GM19468 (cell line): ENCODE measurements at regions not wholly inside any gene's neighbourhood (a gene's known extent, or its start where the extent isn't known, plus 50 kb on each side); places are given as distances from the start of the nearest gene placed in this dataset.

Experiments used
- ATAC-seq: cut with Tn5 transposase; IDR thresholded peaks from one replicate; pipeline ENCODE4 v1.9.1; 2021; ENCODE audit warnings: mild to moderate bottlenecking, moderate library complexity, moderate number of reproducible peaks; ENCODE audit not compliant: unreplicated experiment; ENCODE audit errors: extremely low read depth

DNA sequence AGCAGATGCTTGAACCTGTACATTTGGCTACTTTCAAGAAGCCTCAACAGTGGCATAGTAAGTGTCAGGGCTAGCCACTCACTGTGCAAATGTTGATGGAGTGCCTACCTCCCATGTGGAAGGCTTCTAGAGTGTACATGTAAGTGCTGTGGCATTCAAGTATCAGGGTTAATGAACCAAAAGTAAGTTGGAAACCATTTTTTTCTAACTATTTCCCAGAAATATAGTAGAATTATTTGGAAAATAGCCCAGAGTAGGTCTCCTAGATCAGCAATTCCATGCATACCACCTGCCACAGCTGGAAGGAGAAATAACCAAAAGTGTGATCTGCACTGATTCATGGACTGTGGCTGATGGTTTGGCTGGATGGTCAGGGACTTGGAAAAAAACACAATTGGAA is 53.3 kb downstream of the FOXD1 start:
- ATAC-seq = no peak

DNA sequence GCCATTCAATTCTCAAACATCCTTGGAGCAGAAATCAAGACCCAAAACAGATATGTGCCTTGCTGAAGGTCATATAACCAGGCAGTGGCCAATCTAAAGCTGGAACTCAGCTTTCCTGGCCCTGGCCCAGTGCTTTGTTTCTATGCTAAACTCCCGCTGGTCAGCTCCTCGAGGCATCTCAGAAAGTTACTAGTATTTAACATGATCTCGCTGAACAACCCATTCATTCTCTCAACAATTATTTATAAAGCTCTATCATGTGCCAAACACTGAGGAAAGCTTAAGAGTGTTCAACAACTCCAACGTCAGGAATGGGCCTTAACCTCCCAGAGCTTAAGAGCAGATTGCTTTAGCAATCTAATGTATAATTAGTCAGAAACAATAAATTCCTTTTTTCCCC is 54.0 kb downstream of the FOXD1 start:
- ATAC-seq = no peak

DNA sequence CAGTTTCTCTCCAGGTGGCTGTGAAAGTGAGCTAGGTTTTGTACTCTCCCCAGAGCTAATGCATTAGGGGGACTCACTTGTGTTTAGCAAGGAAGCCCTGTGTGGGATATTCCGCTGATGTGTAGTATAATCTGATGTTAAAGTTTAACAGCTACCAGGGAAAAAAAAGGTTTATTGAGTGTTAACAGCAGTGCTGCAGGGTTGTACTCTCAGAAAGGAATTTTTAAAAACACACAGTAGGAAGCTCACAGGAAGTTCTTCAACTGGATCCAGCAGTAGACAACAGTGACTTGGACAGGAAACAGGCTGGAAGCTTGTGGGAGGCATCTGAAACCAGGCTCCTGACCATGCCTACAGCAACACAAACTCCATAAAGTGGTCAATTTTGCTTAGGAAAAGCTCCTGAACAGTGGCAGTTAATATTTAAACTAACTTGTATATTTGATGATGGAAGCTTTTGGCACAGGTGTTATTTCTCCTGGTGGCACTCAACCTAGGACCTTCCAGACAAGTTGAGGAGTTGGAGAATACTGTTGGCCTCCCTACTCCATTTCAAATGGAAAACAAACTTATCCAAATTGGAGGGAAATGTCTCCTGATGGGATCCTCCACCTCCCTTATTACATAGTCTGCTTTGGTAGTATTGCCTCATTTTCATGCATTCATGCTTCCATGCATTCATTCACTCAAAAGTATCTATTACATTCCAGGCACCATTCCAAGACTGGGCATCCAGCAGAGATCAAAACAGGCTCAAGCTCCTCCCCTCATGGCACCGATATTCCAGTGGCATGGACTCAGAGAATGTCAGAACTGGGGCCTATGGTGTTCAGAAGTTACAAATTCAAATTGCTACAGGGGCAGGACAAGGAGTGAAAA is 54.7 kb downstream of the FOXD1 start:
- no peak for ATAC-seq

DNA sequence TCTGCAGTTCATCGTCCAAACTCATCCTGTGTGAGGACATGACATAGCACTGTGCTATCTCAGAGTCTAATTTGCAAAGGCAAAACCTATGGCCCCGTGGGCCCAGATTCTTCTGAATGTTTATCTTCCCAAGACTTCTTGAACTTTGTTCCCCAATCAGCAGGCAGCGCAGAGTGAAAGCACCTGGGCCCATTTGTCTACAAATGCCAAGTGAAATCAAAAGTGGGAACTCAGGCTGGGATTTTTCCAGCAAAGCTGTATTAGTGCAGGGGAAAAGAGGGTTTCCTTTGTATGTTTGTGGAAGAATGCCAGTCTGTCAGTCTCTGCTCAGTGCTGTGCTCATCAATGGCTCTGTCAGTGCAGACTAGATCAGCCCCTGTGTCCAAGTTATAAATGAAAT is 55.8 kb downstream of the FOXD1 start:
- no peak for ATAC-seq

DNA sequence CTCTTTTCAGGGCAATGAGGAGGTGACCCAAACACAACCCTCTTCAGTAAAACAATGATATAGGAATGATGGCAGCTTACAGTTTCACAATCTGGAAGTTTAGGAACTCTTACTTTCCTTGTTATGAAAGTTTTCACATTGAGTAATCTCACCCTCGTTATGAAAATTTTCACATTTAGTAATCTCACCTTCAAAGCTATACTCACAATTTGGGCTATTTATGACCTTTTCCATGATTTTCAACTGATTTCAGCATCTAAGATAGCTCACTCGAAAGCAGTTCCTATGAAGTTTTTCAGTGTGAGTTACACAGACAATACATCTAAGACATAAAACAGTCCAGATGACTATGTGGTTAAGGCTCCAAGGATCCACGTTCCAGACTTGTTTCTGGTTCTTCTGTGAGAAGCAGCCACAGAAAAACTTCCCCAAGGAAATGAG is 57.1 kb downstream of the FOXD1 start:
- ATAC-seq = no peak

DNA sequence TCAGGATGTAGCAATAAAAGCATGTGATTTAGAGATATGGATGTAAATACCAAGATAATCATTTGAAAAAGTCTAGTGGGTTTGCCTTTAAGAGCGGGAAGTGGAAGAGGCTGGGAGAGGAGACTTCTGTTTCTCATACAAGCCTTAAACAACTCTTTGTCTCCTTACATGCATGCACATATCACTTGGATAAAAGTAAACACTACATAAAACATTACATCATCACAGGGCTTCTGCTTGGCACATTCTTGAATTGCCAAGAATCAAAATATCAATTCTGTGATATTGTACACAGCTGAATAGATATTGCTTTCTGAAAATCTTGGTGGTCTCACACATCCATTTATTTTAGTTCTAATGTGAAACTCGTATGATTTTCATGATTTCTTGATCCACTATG is 57.6 kb downstream of the FOXD1 start:
- ATAC-seq = no peak

DNA sequence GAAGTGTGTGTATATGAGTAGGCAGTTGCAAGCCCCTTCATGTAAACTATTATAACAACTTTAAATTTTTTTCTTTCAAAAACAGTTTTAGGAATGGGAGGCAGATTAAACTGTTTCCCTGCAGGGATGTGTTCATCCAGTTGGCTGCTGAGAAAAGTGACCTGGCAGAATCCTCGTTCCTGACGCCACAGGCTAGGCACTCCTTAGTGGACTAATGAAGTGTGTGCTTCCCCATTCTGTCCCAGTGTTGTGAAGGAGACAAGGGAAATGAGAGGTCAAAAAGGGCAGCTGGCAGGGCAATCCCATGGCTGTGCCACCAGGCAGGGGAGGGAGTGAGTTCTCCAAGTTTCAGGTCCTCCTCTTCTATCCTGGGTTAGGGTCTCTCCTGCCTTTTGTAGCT is 59.8 kb downstream of the FOXD1 start:
- ATAC-seq = no peak

DNA sequence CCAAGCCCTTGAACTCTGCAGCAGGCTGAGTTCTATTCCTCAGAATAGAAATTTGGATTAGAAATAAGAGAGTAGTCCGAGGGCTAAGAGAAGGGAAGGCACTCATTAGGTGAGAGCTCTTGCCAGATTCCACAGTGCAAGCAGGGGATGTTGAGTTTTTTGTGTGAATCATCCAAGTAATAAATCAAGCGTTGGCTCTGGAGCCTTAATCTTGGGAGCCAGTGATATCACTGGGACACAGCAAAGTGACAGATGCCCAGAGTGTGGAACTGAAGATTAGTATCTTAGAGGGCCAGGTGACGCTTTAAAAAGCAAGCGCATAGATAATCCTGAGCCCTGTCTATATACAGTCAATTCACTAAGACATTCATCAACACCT is 60.3 kb downstream of the FOXD1 start:
- no peak for ATAC-seq

DNA sequence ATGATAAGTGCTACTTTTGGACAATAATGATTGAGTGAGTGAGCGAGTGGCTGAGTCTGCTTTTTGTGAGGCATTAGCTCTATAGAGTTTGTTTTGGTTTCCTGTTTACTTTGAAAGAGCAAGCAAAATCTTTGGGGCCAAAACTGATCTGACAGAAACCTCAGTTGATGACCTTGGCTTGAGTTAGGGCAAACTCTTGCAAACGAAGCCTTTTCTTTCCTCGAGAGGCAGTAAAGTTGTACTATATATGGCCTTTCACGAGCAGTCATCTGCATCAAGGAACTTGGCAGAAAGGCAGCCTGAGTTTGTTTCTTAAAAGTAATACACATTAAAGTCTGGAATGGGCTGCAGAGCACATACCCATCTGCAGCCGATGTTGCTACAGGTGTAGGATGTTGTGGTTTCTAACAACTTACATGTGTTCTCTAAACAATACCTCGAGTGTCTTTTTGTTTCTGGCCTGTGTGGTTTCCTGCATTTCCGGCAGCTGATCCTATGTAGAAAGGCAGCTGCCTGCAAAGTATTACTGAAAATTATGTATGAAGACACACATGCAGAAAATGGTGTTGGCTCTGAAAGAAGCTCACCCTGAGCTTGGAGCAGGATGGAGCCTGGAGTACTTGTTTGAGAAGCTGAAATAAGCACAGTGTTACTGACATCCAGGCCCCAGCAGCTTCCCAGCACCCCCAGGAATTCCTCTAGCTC is 60.8 kb downstream of the FOXD1 start:
- peak; percentile 70 for ATAC-seq

DNA sequence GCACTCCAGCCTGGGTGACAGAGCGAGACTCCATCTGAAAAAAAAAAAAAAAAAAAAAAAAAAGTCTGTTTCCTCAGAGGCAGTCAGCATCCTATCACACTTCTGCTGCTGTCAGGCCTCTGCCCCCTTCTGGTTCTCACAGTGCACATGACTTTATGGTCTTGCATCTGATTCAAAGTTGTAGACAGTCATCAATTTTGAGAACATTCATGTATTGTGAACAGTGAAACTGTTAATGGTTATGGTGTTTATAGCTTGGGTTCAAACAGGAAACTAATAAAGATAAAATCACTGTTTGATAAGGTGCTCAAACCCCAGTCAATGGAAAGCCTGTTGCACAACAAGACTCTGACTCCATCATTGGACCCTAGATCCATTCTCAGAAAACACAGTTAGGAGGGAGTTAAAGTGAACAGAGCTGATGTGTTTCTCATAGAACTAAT is 61.4 kb downstream of the FOXD1 start:
- no peak for ATAC-seq

DNA sequence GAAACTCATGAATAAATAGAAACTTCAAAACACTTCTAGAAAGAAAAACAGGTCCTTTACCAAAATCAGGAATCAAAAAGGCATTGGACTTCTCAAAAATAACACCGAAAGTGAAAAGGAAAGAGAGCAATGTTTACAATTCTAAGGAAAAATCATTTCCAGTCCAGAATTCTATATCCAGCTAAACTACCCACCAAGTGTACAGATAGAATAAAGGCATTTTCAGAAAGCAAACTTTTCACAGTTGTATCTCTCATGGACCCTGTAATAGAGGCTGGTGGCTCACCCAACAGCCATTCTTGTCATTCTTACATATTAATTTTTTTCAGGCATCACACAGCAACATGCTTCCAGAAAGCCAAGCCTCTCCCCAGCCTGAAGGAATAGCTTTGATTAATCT is 63.7 kb downstream of the FOXD1 start:
- ATAC-seq = no peak

DNA sequence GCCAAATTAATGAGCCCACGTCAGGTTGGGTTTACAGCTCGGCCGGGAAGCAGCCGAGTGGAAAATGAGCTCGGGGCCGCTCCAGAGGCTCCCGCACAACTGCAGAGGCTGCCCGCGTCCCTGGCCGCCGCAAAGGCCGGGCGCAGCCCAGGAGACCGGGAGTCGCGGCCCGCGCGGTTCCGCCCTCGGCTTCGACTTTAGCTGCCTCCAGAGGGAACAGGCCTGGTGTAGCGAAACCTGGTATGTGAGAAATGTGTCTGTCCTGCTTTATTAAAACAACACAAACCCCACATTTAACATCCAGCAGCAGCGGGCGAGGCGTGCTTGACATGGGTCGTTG is 66.2 kb downstream of the FOXD1 start:
- no peak for ATAC-seq

DNA sequence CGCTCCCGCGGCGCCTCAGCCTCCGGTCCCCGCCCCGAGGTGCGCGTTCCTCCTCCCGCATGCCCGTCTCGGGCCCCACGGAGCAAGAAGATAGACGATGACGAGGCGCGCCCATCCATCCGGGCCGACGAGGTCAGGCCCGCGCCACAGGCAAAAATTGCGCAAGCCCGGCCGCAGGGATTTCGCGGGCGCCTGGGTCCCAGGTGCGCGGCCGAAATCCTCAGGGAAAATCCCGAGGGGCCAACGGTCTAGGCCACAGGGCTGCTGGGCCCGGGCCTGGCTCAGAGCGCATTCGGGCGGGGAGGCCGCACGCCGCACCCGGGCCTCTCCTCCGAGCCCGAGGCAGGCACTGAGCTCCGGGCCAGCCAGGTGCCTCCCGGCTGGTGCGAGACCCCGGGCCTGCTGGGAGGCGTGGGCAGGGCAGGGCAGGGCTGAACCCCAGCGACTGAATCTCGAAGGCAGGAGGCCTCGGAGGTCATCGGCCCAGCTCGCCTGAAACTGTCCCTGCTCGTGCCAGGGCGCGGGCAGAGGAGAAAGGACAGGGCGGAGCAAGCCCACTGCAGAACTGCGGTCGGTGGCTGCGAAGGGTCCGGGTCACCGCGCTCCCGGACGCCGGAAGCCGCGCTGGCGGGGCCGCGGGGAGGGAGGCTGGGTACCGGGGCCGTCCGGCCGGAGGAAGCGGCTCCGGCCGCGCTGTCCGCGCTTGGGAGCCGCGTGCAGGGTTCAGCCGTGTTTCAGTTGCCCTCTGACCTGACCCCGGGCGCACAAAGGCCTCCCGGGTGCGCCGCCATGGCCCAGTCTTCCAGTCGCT is 66.8 kb downstream of the FOXD1 start:
- ATAC-seq = no peak

DNA sequence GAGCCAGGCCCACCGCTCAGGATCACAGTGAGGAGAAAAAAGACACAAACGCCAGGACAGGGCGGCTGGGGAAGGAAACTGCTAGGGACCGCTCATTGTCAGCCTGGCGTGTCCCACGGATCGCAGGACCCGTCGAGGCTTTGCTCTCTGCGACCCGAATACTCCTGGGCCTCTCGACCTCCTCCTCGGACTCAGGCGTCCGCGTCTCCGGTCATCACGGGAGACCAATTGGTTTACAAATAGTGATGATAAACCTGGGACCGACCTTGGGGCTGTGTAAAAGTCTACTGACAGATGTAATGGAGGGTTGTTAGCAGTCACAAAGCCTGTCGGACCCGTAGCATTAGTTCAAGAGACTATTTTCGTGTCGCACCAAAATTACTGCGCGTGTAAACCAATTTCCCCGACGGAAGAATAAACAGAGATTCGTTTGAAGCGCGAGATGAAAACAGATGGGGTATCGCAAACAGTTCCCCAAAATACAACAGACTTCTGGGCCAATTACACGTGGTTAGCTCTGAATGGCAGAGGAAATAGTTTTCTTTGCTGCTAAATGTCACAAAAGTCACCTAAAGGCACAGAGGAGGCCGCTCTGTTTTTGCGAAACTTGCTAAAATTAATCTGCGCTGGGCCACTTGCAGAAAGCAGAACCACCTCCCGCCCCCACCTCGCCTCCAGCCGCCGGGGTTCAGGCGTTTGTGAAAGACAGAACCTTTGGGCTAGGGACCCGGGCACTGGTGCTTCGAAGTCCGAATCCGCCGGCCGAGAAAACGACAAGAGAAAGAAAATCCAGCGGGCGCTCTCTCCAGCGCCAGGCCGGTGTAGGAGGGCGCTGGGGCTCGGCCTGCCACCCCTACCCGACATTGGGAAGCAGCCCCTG is 67.6 kb downstream of the FOXD1 start:
- ATAC-seq = no peak

DNA sequence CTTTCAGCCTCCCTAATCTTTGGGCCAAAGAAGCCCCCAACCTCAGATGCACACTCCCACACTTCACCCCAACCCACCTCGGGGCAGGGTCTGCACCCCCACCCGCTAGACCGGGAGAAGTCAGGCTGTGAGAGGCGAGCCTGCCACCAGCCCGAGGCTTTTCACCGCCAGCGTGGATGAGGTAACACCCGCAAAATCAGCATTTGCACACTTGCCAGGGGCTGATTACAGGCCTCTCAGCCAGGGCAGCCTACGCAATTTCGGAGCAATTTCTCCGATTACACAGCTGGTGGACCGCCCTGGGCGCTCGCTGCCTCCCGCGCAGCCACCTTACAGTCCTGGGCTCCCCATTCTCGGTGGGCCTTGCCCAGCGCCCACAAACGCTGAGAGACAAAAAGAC is 68.5 kb downstream of the FOXD1 start:
- ATAC-seq = no peak

DNA sequence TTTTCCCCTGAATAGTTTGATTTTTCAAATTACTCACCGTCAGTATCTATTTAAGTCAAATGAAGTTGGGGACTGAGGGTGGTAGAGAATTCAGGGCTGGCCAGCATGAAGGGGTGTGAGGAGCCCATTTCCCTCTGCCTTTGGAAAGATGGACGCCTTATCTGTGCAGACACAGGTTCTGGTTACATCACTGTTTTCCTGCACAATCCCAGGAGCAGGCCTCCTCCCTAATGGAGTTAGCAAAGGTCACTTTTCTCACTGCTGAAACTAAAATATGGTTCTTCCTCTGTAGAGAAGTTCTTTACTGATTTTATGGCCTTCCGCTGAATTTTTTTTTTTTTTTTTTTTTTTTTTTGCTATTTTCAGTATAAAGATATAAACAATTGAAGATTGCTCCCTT is 69.1 kb downstream of the FOXD1 start:
- ATAC-seq = no peak

DNA sequence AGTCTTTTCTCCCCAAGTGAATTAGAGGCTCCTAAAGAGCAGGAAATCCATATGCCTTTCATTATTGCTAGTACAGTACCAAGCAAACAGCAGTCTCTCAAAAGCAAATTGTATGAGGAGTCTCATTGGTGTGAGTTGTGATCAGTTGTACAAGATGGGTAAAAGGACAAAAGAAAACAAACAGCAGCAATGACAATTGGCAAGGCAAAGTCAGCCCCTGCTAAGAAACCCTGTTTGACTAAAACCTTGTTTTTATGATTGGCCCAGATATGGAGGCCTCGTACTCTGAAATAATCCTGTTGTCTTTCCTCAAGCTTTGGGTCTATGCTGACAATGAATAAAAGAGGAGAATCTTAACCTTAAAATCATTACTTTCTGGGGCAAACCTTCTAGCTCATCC is 69.8 kb downstream of the FOXD1 start:
- no peak for ATAC-seq

DNA sequence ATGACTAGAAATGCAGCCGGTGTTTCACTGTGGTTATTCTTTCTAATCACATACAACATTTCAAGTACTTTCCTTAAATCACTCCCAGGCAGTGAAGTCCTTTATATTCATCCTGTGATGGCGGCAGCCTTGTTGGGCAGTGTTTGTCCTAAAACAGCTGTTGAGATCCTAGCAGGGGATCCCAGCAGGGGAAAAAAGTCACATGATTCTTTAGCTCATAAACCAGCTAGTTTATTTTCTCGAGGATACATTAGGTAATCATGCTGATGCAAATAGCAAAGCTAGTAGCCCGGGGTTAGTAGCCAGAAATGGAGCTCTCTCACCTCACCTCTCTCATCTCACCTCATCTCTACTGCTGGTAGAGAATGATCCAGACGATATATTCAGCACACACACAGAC is 70.5 kb downstream of the FOXD1 start:
- no peak for ATAC-seq

DNA sequence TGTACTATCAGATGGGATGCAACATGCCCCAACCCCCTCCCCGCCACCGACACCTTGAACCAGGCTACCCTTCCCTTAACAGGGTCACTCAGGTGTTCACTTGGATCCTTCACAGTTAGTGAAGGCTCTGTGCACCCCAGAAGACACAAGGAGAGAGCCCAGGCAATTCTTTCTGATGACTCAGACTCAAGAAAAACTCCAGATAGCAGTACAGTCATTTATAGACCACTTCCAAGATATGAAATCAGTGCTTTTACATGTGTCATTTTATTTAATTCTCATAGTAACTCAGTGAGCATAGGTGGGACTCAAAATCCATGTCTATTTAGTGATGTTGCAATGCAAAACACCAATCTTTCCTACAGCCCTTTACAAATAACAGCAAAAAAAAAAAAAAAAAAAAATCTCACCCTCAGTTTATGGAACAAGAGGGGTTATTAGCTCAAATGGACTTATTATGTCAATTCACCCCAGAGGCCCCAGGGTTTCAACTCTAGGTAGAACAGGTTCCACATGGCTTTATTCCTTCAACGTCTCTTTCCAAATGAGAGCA is 71.9 kb downstream of the FOXD1 start:
- no peak for ATAC-seq

DNA sequence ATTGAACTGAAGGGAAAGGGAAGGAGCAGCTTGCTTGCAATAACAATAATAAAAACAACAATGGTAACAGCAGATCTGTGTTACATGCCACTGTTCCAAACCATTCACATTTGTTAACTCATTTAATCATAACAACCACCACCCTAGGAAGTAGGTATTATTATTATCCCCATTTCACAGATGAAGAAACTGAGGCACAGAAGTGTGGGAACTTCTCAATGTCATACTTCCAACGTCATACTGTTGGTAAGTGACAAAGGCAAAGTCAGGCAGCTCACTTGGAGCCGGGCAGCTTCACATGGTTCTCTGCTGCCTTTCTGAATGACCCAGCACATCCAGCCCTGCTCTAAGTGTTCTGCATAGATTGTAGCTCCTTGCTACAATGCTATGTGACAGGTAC is 72.6 kb downstream of the FOXD1 start:
- no peak for ATAC-seq
